ENCODE measurements at regions not wholly inside any gene's neighbourhood (a gene's known extent, or its start where the extent isn't known, plus 50 kb on each side); places are given as distances from the start of the nearest gene placed in this dataset.

DNA sequence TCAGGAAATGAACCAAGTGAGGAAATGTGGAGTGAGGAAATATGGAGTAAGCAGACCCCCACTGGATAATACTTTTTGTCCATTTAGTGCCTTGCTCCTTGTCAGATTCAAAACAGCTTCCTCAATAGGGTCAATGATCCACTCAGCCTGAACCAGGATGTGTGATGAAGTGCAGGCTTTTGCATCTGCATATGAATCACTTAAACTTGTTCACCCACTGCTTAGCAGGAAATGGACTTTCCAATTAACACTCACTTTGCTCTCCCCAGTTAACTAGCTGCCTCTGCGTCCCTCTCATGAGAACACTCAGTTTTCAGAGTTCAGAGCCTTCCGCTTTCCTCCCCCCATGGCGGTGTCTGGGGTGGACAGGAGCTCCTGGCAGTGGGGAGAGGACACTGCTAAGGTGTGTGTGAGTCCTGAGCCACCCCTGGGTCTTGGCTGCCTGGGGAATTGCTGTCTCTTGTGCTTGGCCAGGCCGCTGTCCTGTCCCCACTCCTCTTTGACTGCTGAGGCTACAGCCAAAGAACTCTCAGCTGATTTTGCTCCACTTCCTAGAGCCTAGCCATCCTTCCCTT is 621.8 kb downstream of the CDH26 start:
- no peak for DNase-seq (ENCODE audit: low read depth)

DNA sequence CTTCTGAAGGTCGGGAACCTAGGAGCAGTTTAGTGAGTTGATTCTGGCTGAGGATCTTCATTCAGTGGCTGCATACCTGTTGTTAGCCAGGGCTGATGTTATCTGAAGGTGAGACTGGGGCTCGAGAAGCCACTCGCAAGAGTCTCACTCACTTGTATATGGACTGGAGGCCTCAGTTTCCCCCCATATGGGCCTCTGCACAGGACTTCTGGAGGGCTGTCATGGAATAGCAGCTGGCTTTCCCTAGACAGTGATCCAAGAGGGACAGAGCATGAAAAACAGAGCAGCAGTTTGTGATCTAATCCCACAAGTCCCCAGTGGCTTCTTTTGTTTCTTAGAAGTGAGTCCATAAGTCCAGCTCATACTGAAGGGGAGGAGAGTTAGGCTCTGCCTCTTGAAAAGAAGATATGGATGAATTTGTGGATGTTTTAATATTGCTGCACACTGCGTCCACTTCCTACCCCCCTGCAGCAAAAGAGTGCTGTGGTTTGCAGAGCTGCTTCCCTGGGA is 623.4 kb downstream of the CDH26 start:
- DNase-seq (ENCODE audit: low read depth), result no peak

DNA sequence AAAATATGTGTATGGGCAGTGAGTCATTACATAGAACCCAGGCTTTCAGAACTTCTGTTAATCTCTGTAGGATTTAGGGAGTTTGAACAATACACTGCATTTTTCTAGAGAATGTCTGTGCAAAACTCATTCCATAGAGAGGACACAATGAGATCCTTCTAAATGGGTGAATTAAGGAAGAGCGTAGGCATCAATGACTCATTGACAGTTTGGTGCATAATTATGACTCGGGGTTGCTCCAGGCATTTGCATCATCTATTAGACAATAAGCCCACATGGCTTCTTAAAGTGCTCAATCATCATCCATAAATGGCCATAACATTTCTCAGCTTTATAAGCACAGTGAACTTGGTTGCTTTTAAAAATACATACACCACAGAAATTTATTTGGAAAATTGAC is 625.5 kb downstream of the CDH26 start:
- DNase-seq (ENCODE audit: low read depth), result no peak

DNA sequence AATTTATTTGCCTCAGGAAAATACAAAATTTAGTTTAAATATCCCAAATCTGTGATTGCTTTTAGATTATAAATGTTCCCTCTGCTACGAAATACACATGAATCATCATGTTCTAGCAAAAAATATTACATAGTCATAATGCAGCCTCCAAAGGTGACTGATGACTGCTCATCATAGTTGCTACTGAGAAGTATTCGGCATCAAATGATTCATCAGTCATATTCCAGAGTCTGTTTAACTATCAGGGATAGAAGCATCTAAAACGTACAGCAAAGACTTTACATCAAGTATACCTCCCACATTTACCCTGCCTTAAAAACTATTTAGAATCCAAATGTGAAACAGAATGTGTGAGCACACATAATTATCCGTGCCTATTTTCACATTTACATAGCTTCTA is 626.0 kb downstream of the CDH26 start:
- no peak for DNase-seq (ENCODE audit: low read depth)

DNA sequence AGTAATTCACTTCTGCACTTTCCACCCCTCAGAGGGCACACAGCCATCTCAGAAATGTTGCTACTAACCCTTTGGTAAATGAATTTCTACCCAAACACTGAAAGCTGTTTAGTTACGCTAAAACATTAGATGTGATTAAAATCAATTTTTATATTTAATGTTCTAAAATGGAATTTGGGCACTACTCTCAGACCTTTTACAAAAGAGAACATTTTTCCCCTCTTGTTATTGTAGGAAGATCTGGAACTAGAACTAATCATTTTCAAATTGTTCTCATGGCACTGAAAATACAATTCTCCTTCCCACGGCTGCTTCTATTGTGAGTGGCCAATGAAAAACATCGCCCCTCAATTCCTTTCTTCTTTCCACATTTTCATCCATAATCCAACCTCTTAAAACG is 627.4 kb downstream of the CDH26 start:
- no peak for DNase-seq (ENCODE audit: low read depth)

DNA sequence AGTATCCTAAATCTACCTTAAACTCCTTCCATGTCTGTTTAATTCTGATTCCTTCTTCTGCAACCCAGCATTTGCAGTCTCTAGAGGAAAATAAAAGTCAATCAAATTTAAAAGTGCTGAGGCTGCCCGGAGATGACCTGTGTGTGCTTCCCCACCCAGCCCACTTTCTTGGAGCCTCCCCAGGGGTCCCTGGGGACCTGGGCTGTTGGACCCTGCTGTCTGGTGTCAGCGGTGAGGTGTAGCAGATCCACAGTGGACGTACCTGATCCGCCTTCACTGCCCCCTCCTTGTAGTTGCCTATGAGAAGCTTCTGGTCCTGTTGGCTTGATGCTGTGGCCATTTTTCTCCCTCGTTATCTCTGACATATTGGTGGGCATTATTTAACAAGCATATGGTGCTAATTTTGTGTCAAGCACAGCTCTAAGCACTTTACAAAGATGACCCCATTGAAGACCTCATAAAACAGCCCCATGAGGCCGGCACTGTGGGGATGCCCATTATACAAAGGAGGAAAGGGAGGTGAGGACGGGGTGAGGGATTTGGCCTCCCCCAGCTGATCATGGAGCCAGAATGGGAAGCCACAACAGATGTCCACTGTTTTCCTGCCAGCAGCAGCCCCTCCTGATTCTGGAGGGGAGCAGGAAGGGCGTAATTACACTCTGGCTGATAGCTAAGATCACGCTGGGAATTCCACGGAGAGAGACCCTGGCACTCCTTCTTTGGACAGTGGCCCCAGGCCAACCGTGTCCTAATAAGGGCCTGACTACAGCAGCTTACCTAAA is 628.2 kb downstream of the CDH26 start:
- no peak for DNase-seq (ENCODE audit: low read depth)

DNA sequence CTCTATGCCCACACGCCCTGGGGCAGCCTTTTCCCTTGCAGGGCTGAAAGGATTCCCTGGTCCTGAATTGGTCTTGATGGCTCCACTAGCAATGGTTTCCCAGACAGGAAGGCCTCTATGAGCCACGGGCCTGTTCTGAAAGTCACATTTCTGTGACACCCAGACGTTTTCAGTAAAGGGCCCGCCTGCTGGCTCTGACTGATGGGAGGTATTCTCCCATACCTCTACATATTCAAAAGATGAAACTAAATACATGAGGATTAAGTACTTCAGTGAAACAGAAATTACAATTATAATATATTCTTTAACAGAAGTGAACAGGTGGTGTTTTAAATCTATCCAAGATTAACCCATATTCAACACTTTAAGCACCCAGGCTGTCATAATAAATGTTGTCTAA is 629.8 kb downstream of the CDH26 start:
- no peak for DNase-seq (ENCODE audit: low read depth)

DNA sequence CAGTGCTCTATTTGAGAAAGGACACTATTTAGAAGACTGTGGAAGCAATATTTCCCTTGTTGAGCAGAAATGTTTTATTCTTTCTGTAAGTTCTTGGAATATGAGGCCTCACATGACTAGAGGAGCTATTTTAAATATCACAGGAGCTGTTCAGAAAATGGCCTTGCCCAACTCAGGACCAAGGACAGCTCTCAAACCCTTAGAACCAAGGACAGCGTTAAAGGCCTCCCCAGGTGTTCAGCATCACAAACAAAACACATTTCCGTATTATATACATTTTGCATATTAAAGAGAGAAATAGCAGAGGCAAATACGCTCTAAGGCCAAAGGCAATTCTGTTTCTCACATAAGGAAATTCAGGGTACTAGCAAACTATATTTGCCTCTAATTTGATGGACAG is 631.4 kb downstream of the CDH26 start:
- peak; percentile 47 for DNase-seq (ENCODE audit: low read depth)

DNA sequence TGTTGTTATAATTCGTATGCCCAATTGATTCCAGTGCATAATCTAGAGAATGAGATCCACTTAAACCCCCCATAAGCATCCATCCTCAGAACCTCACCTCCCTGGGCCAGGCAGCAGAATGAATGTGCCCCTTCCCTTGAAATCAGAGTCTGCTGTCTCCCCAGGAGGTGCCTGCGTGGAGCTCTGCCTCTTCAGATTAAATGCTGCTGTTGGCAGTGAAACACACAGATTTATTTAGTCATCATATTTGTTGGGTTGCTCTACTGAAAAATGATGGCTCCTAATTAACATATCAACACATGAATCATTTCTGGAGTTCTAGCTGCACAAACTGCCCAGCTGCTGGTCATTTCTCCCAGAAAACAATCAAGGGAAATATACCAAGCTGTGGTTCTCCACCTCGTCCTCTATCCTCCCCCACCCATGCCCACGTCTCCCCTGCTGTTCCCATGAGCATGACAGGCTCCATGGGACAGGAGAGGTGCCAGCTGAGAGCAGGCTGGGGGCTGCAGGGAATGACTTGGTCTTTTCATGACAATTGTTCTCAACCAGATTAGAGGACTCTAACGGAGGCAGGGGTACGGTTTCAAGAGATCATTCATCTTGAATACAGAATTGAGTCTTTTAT is 633.1 kb downstream of the CDH26 start:
- no peak for DNase-seq (ENCODE audit: low read depth)

DNA sequence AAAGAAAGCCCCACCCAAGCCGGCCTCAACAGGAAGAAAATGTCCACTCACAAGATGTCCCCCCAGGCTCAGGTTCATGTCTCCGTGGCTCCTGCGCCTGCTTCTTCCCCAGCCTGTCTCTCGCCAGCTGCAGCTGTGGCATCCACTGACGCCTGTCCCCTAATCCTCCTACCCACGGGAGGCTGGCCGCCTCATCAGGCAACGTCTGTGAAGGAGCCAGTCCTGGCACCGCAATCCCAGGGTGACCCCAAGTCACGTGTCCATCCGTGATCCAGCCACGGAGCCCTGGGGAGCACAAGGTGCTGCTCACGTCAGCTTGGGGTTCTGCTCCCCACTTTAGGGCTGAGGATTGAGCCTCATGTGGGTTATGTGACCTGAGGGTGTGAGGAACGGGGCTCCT is 640.3 kb downstream of the CDH26 start:
- DNase-seq (ENCODE audit: low read depth), result no peak

DNA sequence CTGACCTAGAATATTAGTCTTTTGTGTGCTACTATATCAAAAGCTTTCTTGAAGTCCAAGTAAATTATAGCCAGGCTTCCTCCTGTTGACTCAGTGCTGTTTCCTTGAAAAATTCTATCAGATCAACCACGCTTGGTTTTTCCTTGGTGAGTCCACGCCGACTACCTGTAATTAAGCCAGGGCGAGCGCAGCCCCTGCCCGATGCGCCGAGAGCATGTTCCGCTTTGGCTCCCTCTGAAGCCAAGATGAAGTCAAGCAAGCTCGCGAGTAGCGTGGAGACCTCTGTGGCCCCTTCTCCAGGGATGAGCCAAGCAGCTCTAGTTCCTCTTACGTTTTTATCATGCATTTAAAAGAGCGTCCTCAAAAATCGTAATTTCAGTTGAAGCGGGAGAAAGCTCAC is 641.2 kb downstream of the CDH26 start:
- no peak for DNase-seq (ENCODE audit: low read depth)

DNA sequence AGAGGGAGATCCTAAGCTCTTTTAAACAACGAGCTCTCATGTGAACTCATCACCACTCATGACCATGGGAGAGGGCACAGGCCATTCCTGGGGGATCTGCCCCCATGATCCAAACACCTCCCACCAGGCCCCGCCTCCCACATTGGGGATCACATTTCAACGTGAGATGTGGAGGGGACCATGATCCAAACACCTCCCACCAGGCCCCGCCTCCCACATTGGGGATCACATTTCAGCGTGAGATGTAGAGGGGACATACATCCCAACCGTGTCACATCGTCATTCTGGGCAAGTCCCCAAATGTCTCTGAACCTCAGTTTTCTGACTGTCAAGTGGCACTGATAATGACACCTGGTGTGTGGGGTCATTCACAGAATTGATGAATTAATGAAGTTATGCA is 641.8 kb downstream of the CDH26 start:
- DNase-seq (ENCODE audit: low read depth), result no peak

DNA sequence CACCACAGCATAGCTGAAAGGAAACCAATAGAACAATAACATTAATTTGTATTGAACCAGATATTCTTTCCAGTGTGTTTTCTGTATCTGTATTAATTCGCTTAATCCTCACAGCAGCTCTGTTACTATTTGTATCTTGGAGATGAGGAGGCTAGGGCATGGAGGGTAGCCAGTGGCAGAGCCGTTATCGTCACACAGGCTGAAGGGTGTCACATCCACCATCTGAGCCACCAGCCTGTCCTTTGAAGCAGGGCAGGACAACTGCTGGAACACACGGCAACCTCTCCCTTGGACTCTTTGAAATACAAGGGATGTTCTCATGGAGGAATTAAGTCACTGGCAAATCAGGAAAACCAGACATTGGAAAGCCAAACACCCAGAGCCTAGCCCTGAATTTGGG is 628.0 kb upstream of the CDH4 start:
- no peak for DNase-seq (ENCODE audit: low read depth)

DNA sequence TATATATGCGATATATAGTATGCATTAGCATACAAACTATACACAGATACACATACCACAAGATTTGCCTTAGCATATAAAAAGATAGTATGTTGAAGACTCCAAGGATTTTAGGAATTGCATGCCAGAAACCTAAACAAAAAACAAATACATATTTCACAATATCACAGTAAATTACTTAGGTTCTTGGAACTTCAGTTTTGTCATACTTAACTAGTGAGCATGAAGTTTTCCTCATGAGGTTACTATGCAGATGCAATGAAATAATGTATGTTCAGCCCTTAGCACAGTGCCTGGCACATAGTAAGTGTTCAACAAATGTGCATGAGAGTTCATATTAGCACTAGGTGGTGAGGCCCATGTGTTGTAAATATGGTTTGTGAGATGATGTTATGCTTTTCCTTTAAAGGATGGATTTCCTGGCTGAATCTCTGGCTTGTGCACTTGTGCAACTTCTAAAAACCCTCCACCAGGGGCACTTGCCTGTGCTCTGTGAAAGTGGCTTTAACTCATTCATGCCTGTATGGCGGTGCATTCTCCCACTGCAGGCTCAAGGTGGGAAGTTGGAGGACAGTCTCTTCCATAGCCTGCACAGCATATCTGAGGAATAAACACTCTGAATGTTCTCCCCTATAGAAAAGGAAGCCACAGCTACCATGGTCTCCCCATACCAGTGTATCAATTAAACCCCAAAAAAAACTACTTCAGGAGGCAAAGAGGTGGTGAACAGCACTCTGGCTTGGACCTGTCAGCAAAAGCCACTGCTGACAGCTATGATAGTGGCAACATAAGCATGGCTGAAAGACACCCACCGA is 624.1 kb upstream of the CDH4 start:
- no peak for DNase-seq (ENCODE audit: low read depth)

DNA sequence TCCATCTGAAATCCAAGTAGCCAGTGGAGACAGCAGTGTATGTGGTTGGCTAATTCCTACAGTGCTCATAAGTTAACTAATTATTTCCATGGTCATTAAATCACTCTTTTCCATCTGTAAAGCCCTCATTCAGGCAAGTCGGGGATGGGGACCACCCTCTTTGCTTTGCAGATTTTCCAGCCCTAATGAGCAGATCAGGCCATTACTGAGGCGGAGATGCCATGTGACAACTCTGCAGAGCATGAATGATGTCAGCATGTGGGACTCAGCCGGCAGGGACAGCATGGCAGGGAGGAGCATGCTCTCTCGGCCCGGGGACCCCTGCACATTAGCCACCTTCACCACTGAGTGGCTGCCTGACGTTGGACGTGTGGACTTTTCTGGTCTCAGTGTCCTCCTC is 623.3 kb upstream of the CDH4 start:
- no peak for DNase-seq (ENCODE audit: low read depth)

DNA sequence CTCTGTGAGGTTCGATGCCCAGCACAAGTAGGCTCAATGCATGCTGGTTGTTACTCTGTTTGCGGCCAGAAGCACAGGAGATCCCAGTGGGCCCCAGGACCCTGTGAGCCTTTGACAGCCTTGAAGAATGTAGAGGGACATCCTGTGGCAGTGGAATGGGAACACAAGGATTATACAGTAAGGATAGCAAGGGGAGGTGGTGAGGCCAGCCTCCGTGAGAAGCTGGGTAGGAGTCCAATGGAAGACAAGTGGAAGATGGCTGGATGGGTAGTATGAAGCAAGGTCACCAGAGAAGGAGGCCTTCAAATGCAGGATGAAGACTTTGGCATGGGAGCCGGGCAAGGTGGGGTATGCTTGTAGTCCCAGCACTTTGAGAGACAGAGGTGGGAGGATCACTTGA is 622.9 kb upstream of the CDH4 start:
- no peak for DNase-seq (ENCODE audit: low read depth)

DNA sequence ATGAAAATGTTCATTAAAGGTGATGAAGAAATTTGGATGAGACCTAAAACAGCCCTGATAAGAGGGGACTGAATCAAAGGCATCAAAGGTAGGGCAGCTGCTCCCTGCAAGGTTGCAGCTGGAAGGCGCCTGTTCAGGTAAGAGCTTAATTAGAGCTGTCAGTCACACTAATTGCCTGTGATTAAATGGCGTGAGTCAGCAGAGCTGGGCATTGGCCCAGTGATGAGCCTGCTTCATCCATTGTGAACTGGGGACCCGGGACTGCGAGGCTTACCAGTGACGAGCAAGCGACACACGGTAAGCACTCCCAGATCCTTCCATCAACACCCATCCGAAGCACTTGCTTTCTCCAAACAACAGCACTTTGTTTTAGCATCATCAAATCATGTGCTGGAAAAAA is 621.5 kb upstream of the CDH4 start:
- no peak for DNase-seq (ENCODE audit: low read depth)

DNA sequence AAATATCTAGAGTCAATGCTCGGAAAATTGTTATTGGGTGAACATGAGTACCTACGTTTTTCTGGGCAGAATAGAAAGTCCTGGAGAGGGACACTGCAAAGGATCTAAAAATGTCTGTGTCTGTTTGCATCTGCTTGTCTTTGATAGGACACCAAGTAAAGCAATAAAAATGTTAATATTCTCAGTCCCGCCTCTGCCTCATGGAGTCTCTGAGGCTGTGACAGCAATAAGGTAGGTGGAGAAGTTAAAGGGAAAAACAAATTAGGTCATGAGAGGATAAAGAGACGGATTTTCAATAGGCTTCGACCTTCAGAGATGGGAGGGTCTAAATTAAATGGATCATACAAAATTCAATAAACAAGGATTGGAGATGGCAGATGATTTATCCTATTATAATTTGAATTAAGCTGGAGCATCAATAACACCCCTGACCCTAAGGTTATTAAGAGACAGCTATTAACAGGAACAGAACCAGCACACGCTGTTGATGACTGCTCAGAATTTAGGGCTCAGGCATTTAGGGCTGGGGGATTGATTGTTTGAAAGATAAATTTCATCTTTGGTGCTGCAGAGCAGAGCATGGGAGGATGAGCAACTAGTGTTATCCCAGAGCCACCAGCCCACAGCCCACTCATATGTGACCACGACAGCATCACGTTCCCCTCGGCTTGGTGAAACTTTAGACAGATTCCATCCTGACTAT is 620.3 kb upstream of the CDH4 start:
- DNase-seq (ENCODE audit: low read depth), result no peak

DNA sequence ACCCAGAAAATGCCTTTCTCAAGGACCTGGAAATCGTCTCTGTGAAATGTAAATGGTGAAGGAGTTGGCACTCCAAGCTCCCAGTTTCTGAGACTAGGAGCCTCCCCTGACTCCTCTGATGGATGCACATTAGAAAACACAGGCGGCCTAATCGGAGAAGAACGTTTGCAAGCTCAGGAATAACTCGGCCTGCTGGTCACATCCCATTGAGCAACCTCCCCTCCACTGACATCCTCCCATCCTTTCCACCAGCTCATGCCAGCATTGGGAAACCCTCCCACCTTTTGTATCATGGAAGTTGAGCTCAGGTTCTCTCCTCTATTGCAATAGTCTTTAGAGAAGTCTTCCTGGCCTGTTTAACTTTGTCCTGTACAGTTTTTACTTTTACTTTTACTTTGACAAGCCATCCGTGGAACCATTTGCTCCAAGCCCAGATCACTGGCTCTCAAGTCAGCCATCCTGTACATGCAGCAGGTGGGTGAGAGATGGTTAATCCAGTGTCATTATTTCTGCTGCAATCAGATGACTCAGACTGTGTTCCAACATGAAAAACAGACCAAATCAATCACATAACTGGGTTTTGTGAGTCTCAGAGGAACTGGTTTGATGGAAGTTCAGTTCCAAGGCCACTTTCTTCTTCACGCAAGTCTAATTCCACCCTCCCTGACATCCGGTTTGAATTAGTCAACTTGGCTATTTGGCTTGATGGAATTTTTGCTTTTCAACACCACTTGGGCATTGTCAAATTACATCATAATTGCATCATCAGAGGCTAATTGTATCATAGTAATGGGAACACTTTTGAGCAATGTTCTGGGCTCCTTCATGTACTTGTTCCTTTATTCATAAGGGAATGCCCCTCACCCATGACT is 619.4 kb upstream of the CDH4 start:
- no peak for DNase-seq (ENCODE audit: low read depth)

DNA sequence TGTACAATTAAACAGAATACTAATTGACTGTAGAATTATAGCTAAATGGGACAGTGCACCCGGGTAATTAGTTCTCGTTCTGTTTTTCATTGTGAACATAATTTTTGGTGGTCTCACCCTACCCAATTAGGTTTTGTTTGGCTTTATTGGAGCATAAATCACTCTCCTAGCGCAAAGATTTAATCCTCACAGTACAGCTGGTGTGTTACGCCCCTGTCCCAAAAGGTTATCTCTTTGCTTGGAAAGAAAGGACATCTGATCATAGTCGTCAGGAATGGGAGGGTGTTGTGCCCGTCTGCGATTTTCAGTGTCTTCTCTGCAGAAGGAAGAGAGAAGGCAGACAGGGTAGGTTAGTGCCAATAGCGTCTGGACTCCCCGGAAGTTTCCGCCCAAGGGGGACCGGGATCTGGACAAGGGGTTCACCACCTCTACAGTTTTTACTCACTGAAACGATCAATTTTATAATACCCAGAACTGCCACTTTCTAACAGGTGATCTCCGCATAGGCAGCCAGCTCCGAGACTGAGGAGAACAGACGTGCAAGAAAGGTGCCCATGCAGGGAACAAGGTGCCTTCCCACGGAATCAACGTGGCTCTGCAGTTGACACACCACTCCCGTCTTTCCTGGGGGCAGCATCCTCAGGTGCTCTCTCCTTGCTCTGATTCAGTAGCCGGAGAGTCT is 617.4 kb upstream of the CDH4 start:
- no peak for DNase-seq (ENCODE audit: low read depth)

Measured in forelimb muscle (tissue), 1 donor.